Right atrium auricular region (tissue), 2 donors: ENCODE measurements at regions not wholly inside any gene's neighbourhood (a gene's known extent, or its start where the extent isn't known, plus 50 kb on each side); places are given as distances from the start of the nearest gene placed in this dataset.

Experiments used
- DNase-seq: peaks from one replicate; pipeline ENCODE4 v3.0.0-alpha.2; 2019; ENCODE audit warnings: low spot score
- H3K27ac ChIP-seq, 2 donors: fragments of 200-600 bp; sonication (generic); 1 replicate in 1 of 2; 2 replicates in 1 of 2; pipeline ENCODE4 v1.5.1; 2016 to 2019
- H3K27me3 ChIP-seq, 2 donors: fragments of 200-600 bp; sonication (generic); one replicate each; pipeline versions ENCODE4 v1.5.1 to v1.6.0; 2017 to 2019
- H3K36me3 ChIP-seq: fragments of 200-600 bp; sonication (generic); one replicate; pipeline ENCODE4 v1.5.1; 2016
- H3K4me1 ChIP-seq, 2 donors: fragments of 200-600 bp; sonication (generic); one replicate each; pipeline versions ENCODE4 v1.5.1 to v1.6.0; 2017 to 2019
- H3K4me3 ChIP-seq, 2 donors: fragments of 200-600 bp; sonication (generic); 1 replicate in 1 of 2; 2 replicates in 1 of 2; pipeline ENCODE4 v1.5.1; 2017 to 2019; ENCODE audit warnings: mild to moderate bottlenecking in 1 of 2, moderate library complexity in 1 of 2
- H3K9me3 ChIP-seq, 2 donors: fragments of 200-600 bp; sonication (generic); one replicate each; pipeline ENCODE4 v1.5.1; 2019
- CTCF ChIP-seq, 2 donors: fragments of 200-600 bp; sonication (generic); IDR thresholded peaks; one replicate each; pipeline ENCODE4 v1.5.1; 2019; ENCODE audit warnings: antibody characterized with exemption in 2 of 2

GRCh38 chr5:125263356-125263755 is 516.9 kb upstream of the ZNF608 start:
- no peak for DNase-seq
- no peak overlapping the region for H3K4me3 ChIP-seq
- no peaks in the 10 kb centered on the region for H3K36me3 ChIP-seq
- H3K27me3 ChIP-seq: no peaks in the 10 kb centered on the region
- TF ChIP-seq CTCF (IDR thresholded peaks at IDR 0.05): no peak
- peaks cover 0 to 3% of the 10 kb centered on the region in 2 donors for H3K4me1 ChIP-seq
- no peaks in the 10 kb centered on the region for H3K9me3 ChIP-seq
- no peak overlapping the region for H3K27ac ChIP-seq

- H3K9me3 ChIP-seq: no peaks in the 10 kb centered on the region
- no peaks in the 10 kb centered on the region for H3K4me1 ChIP-seq
- H3K27me3 ChIP-seq: no peaks in the 10 kb centered on the region
- H3K27ac ChIP-seq: no peak overlapping the region
- no peak overlapping the region for H3K4me3 ChIP-seq
- DNase-seq: no peak
- H3K36me3 ChIP-seq: no peaks in the 10 kb centered on the region
- no peak for TF ChIP-seq CTCF (IDR thresholded peaks at IDR 0.05)
These were observed 519.7 kb upstream of the ZNF608 start for GRCh38 chr5:125266106-125266505.

GRCh38 chr5:125267636-125268248 is 521.3 kb upstream of the ZNF608 start:
- no peaks in the 10 kb centered on the region for H3K27me3 ChIP-seq
- no peak for TF ChIP-seq CTCF (IDR thresholded peaks at IDR 0.05)
- H3K9me3 ChIP-seq: no peaks in the 10 kb centered on the region
- H3K4me3 ChIP-seq: no peak overlapping the region
- H3K4me1 ChIP-seq: no peaks in the 10 kb centered on the region
- H3K36me3 ChIP-seq: no peaks in the 10 kb centered on the region
- DNase-seq: no peak
- no peak overlapping the region for H3K27ac ChIP-seq

DNA sequence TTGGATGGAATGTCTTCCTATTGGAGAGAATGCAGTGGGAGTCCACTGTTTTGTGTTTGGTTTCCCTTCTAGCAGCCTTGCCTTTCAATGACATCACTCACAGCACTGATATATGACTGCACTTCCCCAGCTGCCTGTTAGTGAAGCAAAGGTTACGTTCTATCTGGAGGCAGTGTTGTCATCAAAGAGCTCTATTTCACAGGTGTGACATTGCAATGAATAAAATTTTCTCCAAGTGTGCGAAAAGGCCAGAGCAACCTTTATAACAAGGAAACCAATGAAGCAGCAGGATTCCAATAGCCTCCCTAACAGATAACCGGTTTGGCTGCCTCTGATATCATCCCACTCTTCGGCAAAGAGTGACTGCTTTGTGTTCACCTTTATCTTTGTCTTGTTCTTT is 523.5 kb upstream of the ZNF608 start:
- TF ChIP-seq CTCF (IDR thresholded peaks at IDR 0.05): no peak
- no peak for DNase-seq
- H3K4me1 ChIP-seq: no peaks in the 10 kb centered on the region
- H3K27ac ChIP-seq: no peak overlapping the region
- H3K36me3 ChIP-seq: no peaks in the 10 kb centered on the region
- no peaks in the 10 kb centered on the region for H3K27me3 ChIP-seq
- H3K9me3 ChIP-seq: no peaks in the 10 kb centered on the region
- H3K4me3 ChIP-seq: no peak overlapping the region

GRCh38 chr5:125272357-125272756 is 525.9 kb upstream of the ZNF608 start:
- TF ChIP-seq CTCF (IDR thresholded peaks at IDR 0.05): no peak
- no peaks in the 10 kb centered on the region for H3K36me3 ChIP-seq
- no peaks in the 10 kb centered on the region for H3K27me3 ChIP-seq
- H3K4me1 ChIP-seq: no peaks in the 10 kb centered on the region
- no peak overlapping the region for H3K27ac ChIP-seq
- no peak for DNase-seq
- no peaks in the 10 kb centered on the region for H3K9me3 ChIP-seq
- H3K4me3 ChIP-seq: no peak overlapping the region

GRCh38 chr5:125274211-125274610 is 527.8 kb upstream of the ZNF608 start:
- Histone ChIP-seq H3K4me3 (no peak overlapping the region), H3K36me3 (no peaks in the 10 kb centered on the region), H3K4me1 (no peaks in the 10 kb centered on the region), H3K9me3 (no peaks in the 10 kb centered on the region), H3K27ac (no peak overlapping the region), H3K27me3 (no peaks in the 10 kb centered on the region)
- DNase-seq: no peak
- TF ChIP-seq CTCF (IDR thresholded peaks at IDR 0.05): no peak
